ENCODE measurements at regions not wholly inside any gene's neighbourhood (a gene's known extent, or its start where the extent isn't known, plus 50 kb on each side); places are given as distances from the start of the nearest gene placed in this dataset.
A peak's percentile ranks its signal among the peaks of the same experiment; 100 is the strongest.
"Not testable (repeated sequence)": the region's sequence is repeated elsewhere in the genome, so short reads cannot be mapped to it uniquely, and the experiment has no call there.

DNA sequence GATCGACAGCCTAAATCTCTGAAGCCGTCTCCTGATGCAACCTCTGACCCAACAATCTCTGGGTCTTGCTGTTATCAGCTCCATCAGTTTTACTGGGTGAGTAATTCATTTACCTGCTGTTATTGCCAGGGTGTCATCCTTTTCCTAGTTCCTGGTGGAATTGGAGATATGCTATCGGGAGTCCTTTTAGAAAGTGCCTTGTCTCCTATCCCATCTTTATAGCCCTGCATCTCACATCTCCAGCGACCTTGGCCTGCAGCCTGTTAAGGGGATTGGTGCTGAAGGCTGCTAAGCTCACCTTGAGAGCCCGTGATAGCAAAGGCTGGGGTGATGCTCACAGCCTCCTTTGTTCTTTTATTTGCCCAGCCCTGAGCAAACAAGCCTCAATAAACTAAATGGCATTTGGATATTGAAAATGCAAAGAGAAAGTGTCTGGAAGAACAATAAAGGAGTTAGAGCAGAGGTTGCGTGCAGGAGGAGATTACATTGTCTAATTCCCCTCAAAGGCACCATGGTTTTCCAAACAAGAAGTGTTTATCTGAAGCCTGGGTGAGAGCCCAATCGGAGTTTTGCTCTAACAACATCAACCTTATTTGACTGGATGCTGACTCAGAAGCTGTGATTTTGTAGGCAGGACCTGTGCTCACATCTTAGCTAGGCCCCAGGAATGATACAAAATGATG is 101.8 kb downstream of the RPLP1 start:
- DNase-seq = no peak
- peaks cover 12% of the 10 kb centered on the region for H3K9me3 ChIP-seq (replicated peaks)
- no peaks in the 10 kb centered on the region for H3K36me3 ChIP-seq
- no peak overlapping the region for H3K27ac ChIP-seq
- H3K27me3 ChIP-seq = no peaks in the 10 kb centered on the region
- H3K4me3 ChIP-seq = no peak overlapping the region
- H3K4me1 ChIP-seq = peaks cover 24% of the 10 kb centered on the region

- no peaks in the 10 kb centered on the region for H3K27me3 ChIP-seq
- H3K4me3 ChIP-seq = no peak overlapping the region
- DNase-seq = no peak
- H3K9me3 ChIP-seq (replicated peaks) = peaks cover 12% of the 10 kb centered on the region
- H3K27ac ChIP-seq = no peak overlapping the region
- peaks cover 31% of the 10 kb centered on the region for H3K4me1 ChIP-seq
- H3K36me3 ChIP-seq = no peaks in the 10 kb centered on the region
These were observed 102.5 kb downstream of the RPLP1 start for GRCh38 chr15:69555080-69555479.

DNA sequence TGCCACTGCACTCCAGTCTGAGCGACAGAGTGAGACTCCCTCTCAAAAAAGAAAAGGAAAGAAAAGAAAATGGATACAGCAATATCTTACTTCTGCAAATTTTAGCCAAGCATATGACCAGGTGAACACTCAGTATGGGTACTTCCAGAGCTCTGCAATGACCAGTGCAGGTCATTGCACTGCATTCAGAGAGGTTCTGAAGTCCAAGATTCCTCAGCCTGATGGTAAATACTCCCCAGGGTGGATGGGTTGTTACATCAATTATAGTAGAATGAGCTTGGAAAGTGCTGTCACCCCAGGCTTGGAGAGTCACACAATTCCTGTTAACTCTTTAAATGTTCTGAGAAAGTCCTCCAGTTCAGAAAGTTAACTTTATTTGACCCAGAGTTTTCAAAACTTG is 103.7 kb downstream of the RPLP1 start:
- Histone ChIP-seq H3K4me1 (peaks cover 43% of the 10 kb centered on the region), H3K9me3 (replicated peaks) (peaks cover 10% of the 10 kb centered on the region), H3K27me3 (no peaks in the 10 kb centered on the region), H3K27ac (no peak overlapping the region), H3K36me3 (no peaks in the 10 kb centered on the region), H3K4me3 (no peak overlapping the region)
- DNase-seq = no peak

DNA sequence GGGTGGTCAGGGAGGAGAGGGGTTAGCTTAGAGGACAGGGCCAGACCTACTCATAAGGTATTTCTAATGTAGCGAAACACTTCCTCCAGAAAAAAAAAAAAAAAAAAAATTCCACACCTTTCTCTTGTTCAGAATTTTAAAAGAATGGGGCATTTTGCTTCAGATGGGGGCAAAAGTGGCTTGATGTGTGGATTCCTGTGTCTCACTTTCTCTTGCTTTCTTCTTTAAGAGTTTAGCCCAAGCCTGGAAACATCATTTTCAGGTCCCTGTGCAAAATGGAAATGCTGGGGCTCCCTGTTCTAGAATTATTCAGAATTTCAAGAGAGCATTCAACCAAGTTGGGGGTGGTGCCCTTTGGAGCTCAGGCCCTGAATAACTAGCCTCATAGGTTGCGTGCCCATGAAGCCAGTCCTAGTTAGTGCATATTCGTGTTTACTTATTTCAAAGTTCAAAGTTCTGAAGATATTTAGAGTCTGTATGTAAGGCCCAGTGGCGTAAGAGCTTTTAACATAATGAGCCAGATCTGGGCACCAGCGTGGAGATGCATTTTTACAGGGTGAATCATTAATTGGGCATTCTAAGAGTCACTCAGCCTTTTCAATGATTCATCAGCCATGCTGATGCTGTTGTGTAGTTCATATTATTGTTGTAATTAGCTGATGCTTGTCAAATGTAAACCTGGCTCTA is 104.5 kb downstream of the RPLP1 start:
- peak; percentile 44 to 56 for DNase-seq
- peaks cover 48% of the 10 kb centered on the region for H3K4me1 ChIP-seq
- H3K27me3 ChIP-seq = no peaks in the 10 kb centered on the region
- peak overlapping the region; percentile 64 for H3K27ac ChIP-seq
- peaks cover 1% of the 10 kb centered on the region; the same call in 1 of the 2 replicates for H3K9me3 ChIP-seq (replicated peaks)
- no peak overlapping the region for H3K4me3 ChIP-seq
- no peaks in the 10 kb centered on the region for H3K36me3 ChIP-seq

GRCh38 chr15:69557707-69558409 is 105.2 kb downstream of the RPLP1 start:
- no peak for DNase-seq
- Histone ChIP-seq H3K36me3 (no peaks in the 10 kb centered on the region), H3K4me1 (peaks cover 48% of the 10 kb centered on the region), H3K27ac (peak overlapping the region; percentile 64), H3K4me3 (no peak overlapping the region), H3K9me3 (replicated peaks) (no peaks in the 10 kb centered on the region), H3K27me3 (no peaks in the 10 kb centered on the region)

DNA sequence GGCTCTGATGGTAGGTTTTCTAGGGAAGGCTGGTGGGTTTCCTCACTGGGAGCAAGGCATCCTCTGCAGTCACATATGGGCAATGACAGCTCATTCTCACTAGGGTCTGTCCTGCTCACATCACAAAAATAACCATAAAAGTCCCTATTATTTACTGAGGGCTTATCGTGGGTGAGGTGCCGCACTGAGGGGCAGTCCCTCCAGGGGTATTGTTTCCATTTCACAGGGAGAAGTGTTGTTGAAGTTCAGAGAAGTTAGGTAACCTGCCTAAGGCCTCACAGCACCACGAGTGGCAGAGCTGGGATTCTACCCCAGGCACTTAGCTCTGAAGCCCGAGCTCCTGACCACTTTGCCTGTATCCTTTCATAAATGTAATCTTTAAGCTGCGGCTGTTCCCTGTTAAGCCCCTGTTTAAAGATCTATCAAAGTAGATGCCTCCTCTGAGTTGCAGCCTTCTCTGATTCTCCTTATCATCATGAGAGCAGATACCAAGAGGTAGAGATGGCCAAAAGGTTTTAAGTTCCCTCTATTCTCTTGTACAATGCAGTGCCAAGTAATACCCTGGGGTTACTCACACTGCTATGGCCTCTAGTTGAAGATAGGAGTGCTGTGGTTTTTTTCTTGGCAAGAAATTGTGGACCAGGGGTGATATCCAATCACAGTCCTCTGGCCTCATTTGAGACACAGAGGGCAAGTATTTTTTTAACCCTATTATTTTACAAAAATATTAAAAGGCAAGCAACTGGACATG is 107.0 kb downstream of the RPLP1 start:
- peak in 1 of 2 experiments; percentile 36 for DNase-seq
- H3K4me1 ChIP-seq = peaks cover 48% of the 10 kb centered on the region
- no peak overlapping the region for H3K4me3 ChIP-seq
- H3K27me3 ChIP-seq = no peaks in the 10 kb centered on the region
- no peak overlapping the region for H3K27ac ChIP-seq
- H3K9me3 ChIP-seq (replicated peaks) = no peaks in the 10 kb centered on the region
- no peaks in the 10 kb centered on the region for H3K36me3 ChIP-seq

DNA sequence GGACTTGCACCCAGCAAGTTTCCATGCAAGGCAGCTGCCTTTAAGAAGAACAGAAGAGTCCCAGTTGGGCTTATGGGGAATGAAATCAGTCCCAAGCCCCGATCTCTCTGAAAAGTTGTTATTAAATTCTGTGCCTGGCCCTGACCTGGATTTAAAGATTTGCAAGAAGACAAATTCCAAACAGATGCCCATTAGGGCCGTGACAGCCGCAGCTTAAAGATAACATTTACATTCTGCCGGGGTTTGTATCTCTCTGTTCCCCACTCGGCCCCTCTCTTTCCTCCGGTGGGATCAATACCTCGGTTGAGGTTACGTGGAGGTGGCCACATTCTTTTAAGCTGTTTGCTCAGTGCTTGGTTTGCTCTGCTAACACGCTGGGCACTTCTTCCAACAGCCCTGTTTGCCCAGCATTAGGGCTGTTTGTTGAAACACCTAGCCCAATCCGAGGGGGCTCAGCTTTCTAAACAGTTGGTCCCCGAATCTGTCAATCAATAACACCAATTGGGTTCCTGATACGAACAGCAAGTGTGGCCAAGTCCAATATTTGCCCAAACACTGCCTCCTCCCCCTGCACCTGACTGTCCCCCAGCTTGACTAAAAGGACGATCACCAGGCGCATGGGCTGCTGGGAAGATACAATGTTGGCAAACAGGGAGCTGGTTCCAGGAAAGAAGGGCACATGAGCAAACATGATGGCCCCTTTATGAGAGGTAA is 108.6 kb downstream of the RPLP1 start:
- H3K9me3 ChIP-seq (replicated peaks) = no peaks in the 10 kb centered on the region
- H3K4me1 ChIP-seq = peaks cover 48% of the 10 kb centered on the region
- H3K27me3 ChIP-seq = no peaks in the 10 kb centered on the region
- no peaks in the 10 kb centered on the region for H3K36me3 ChIP-seq
- peak; percentile 52 to 71 for DNase-seq
- H3K27ac ChIP-seq = peak overlapping the region; percentile 43; the same call in 1 of the 2 replicates
- H3K4me3 ChIP-seq = peak overlapping the region; percentile 8

- no peaks in the 10 kb centered on the region for H3K36me3 ChIP-seq
- H3K4me1 ChIP-seq = peaks cover 44% of the 10 kb centered on the region
- H3K27me3 ChIP-seq = no peaks in the 10 kb centered on the region
- H3K4me3 ChIP-seq = no peak overlapping the region
- no peak for DNase-seq
- H3K27ac ChIP-seq = no peak overlapping the region
- no peaks in the 10 kb centered on the region for H3K9me3 ChIP-seq (replicated peaks)
These were observed 109.5 kb downstream of the RPLP1 start for GRCh38 chr15:69562116-69562515.

GRCh38 chr15:69562564-69562963 is 109.9 kb downstream of the RPLP1 start:
- H3K9me3 ChIP-seq (replicated peaks) = no peaks in the 10 kb centered on the region
- H3K27me3 ChIP-seq = no peaks in the 10 kb centered on the region
- no peak overlapping the region for H3K4me3 ChIP-seq
- no peak for DNase-seq
- H3K4me1 ChIP-seq = peaks cover 39% of the 10 kb centered on the region
- no peaks in the 10 kb centered on the region for H3K36me3 ChIP-seq
- no peak overlapping the region for H3K27ac ChIP-seq

DNA sequence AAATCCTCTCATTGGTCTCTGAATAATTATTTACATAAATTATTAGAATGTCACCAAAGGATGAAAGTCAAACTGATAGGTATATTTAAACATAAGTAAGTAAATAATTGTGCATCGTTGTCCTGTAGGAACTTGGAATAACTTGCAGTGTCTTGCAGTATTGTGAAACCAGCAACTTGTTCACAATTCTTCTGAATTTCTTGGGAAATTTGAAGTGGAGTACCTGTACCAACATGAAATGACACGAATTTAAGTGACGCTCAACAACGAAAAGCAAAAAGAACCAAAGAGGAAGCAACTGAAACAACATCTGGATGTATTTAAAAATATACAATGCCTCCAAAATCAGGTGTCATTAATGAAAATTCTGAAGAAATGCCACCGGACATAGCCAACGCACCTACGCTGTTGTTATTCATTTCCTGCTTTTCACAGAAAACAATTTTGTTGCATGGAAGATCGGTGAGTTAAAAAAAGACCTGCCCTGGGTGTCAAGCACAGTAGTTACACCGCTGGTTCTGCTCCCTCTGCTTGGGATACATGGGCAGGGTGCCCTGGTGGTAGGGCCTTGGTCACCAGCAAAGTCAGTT is 112.5 kb downstream of the RPLP1 start:
- Histone ChIP-seq H3K27me3 (no peaks in the 10 kb centered on the region), H3K4me1 (peaks cover 17% of the 10 kb centered on the region), H3K4me3 (no peak overlapping the region), H3K9me3 (replicated peaks) (no peaks in the 10 kb centered on the region), H3K36me3 (no peaks in the 10 kb centered on the region), H3K27ac (no peak overlapping the region)
- no peak for DNase-seq

- DNase-seq; H3K27ac ChIP-seq; H3K4me3 ChIP-seq; H3K4me1 ChIP-seq; H3K27me3 ChIP-seq; H3K36me3 ChIP-seq; H3K9me3 ChIP-seq (replicated peaks): not testable (repeated sequence)
These were observed 114.7 kb downstream of the RPLP1 start for GRCh38 chr15:69567238-69567760.

DNA sequence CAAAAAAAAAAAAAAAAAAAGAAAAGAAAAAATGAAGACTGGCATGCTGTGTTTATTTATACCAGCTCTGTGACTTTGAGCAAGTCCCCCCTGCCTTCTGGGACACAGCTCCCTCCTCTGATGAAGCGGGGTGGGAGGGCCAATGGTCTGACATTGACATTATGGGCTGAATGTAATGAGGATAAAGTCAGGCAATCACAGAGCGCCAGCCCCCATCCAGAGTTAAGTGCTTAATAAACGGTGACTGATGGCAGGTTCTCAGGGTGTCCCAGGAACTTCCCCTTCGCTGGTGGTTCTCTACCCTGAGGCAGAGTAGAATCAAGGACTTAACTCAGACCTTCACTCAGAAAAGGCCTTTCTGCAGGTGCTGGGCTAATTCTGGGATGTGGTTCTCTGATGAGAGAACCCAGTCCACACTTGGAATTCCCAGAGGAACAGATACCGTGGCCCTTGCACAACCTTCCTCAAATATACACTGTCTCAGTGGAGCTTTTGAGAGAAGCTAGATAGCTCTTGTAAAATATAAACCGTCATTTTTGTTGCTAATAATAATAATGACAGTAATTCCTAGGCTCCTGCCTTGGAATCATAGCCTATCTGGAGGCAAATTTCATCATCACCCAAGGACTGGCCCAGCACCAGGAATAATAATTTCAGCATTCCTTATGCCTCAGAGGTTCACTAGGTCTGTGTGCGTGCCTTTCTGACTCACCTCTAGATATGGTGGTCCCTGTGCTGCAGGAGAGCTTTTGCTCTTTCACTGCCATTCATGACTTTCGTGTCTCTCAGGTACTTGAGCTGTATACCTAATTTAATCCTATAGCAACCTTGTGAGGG is 115.8 kb downstream of the RPLP1 start:
- Histone ChIP-seq H3K4me1 (peaks cover under 1% of the 10 kb centered on the region; the same call in 1 of the 2 replicates), H3K27ac (no peak overlapping the region), H3K9me3 (replicated peaks) (no peaks in the 10 kb centered on the region), H3K4me3 (no peak overlapping the region), H3K27me3 (no peaks in the 10 kb centered on the region), H3K36me3 (no peaks in the 10 kb centered on the region)
- DNase-seq = no peak

DNA sequence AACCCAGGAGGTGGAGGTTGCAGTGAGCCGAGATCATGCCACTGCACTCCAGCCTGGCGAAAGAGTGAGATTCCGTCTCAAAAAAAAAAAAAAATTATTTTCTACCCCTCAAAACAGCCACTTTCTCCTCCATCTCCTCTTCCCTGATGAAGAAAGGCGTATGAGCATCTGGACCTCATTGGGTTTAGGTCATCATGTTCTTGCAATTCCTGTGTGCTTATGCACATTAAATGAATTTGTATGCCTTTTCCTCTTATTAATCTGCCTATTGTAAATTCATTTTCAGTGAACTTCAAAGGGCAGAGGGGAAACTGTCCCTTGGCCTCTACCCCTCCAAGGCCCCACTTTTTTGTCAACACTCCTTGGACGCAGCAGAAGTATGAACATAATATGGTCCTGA is 117.8 kb downstream of the RPLP1 start:
- Histone ChIP-seq H3K27ac (no peak overlapping the region), H3K36me3 (no peaks in the 10 kb centered on the region), H3K9me3 (replicated peaks) (no peaks in the 10 kb centered on the region), H3K4me1 (peaks cover 11% of the 10 kb centered on the region; the same call in 1 of the 2 replicates), H3K27me3 (no peaks in the 10 kb centered on the region), H3K4me3 (no peak overlapping the region)
- no peak for DNase-seq
